ENCODE measurements at regions not wholly inside any gene's neighbourhood (a gene's known extent, or its start where the extent isn't known, plus 50 kb on each side); places are given as distances from the start of the nearest gene placed in this dataset.

GRCh38 chr5:56681346-56681745 lies 134.0 kb upstream of the MAP3K1 start:
- Histone ChIP-seq H3K4me3 (no peak overlapping the region), H3K9me3 (no peaks in the 10 kb centered on the region), H3K4me1 (peaks cover 0 to 18% of the 10 kb centered on the region in 2 donors), H3K27ac (no peak overlapping the region), H3K27me3 (no peaks in the 10 kb centered on the region), H3K36me3 (no peaks in the 10 kb centered on the region)
- ATAC-seq (no peak), DNase-seq (no peak)
- intact Hi-C loops (cut with DNase I): no loop called here
- TF ChIP-seq, protein P1, sequence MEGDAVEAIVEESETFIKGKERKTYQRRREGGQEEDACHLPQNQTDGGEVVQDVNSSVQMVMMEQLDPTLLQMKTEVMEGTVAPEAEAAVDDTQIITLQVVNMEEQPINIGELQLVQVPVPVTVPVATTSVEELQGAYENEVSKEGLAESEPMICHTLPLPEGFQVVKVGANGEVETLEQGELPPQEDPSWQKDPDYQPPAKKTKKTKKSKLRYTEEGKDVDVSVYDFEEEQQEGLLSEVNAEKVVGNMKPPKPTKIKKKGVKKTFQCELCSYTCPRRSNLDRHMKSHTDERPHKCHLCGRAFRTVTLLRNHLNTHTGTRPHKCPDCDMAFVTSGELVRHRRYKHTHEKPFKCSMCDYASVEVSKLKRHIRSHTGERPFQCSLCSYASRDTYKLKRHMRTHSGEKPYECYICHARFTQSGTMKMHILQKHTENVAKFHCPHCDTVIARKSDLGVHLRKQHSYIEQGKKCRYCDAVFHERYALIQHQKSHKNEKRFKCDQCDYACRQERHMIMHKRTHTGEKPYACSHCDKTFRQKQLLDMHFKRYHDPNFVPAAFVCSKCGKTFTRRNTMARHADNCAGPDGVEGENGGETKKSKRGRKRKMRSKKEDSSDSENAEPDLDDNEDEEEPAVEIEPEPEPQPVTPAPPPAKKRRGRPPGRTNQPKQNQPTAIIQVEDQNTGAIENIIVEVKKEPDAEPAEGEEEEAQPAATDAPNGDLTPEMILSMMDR (IDR thresholded peaks at IDR 0.05): no peak

GRCh38 chr5:56680731-56681130 lies 134.6 kb upstream of the MAP3K1 start:
- peaks cover 0 to 12% of the 10 kb centered on the region in 2 donors for H3K4me1 ChIP-seq
- intact Hi-C loops (cut with DNase I): no loop called here
- H3K27me3 ChIP-seq: no peaks in the 10 kb centered on the region
- no peak overlapping the region for H3K27ac ChIP-seq
- TF ChIP-seq, protein P1 (IDR thresholded peaks at IDR 0.05): no peak
- no peaks in the 10 kb centered on the region for H3K9me3 ChIP-seq
- H3K4me3 ChIP-seq: no peak overlapping the region
- DNase-seq (no peak), ATAC-seq (no peak)
- H3K36me3 ChIP-seq: no peaks in the 10 kb centered on the region

GRCh38 chr5:56677690-56678305 lies 137.6 kb upstream of the MAP3K1 start:
- H3K9me3 ChIP-seq: no peaks in the 10 kb centered on the region
- H3K4me3 ChIP-seq: no peak overlapping the region
- no peaks in the 10 kb centered on the region for H3K36me3 ChIP-seq
- peaks cover 0 to 22% of the 10 kb centered on the region in 2 donors for H3K4me1 ChIP-seq
- no peak overlapping the region for H3K27ac ChIP-seq
- H3K27me3 ChIP-seq: no peaks in the 10 kb centered on the region
- TF ChIP-seq, protein P1 (IDR thresholded peaks at IDR 0.05): no peak
- DNase-seq (peak in 2 of 4 donors; percentile 44 to 58), ATAC-seq (peak; percentile 37)
- intact Hi-C loops (cut with DNase I): no loop called here

DNA sequence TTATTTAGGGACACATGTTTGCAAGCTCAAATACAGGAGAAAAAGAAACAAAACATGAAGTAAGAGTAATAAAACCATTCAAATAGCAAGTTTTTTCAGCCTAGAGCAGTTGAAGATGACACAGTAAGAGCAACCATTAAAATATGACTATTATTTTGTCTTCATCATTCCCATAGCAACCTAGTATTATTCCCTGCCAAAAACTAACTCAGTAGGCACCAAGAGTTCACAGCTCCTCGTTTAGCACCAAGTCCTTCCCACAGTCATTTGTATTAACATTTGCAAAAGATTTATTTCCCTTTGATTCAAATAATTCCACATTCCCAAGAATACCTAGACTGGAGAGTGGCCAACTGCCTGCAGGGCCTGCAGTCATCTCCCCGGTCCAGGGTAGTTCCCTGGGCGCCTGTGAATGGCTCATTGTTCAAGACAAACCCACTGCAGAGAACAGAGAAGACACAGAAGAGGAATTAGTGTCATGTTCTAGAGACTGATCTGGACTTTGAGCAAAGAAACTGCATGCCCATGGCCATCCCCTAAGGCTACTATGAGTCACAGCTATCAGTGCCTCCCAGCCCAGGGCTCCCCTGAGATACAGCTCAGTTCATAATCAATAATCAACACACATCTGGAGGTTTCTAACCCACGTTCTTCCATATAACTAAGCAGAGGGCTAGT lies 139.1 kb upstream of the MAP3K1 start:
- Histone ChIP-seq H3K4me1 (peaks cover 0 to 31% of the 10 kb centered on the region in 2 donors), H3K9me3 (no peaks in the 10 kb centered on the region), H3K4me3 (no peak overlapping the region), H3K27ac (no peak overlapping the region), H3K36me3 (no peaks in the 10 kb centered on the region), H3K27me3 (no peaks in the 10 kb centered on the region)
- TF ChIP-seq, protein P1 (IDR thresholded peaks at IDR 0.05): no peak
- DNase-seq (no peak), ATAC-seq (no peak)
- intact Hi-C loops (cut with DNase I): no loop called here

GRCh38 chr5:56674441-56674840 lies 140.9 kb upstream of the MAP3K1 start:
- Histone ChIP-seq H3K36me3 (no peaks in the 10 kb centered on the region), H3K4me1 (peaks cover 7 to 48% of the 10 kb centered on the region in 2 donors), H3K4me3 (no peak overlapping the region), H3K27ac (peak overlapping the region in 1 of 2 donors; percentile 92), H3K27me3 (no peaks in the 10 kb centered on the region), H3K9me3 (no peaks in the 10 kb centered on the region)
- no peak for DNase-seq
- intact Hi-C loops (cut with DNase I): no loop called here
- TF ChIP-seq, protein P1 (IDR thresholded peaks at IDR 0.05): no peak
- ATAC-seq: no peak

All from left lung (tissue), 4 donors.